Ascending aorta (tissue), 2 donors: ENCODE measurements at regions not wholly inside any gene's neighbourhood (a gene's known extent, or its start where the extent isn't known, plus 50 kb on each side); places are given as distances from the start of the nearest gene placed in this dataset.
A peak's percentile ranks its signal among the peaks of the same experiment; 100 is the strongest.

ENCODE experiments used
- DNase-seq, 2 donors: peaks; one replicate each; pipeline ENCODE4 v3.0.0-alpha.2; 2019; ENCODE audit warnings: low spot score in 2 of 2
- H3K27ac ChIP-seq, 2 donors: fragments of 200-600 bp; sonication (generic); one replicate each; pipeline ENCODE4 v1.5.1; 2016 to 2017; ENCODE audit warnings: mild to moderate bottlenecking in 1 of 2
- H3K27me3 ChIP-seq: fragments of 200-600 bp; sonication (generic); one replicate; pipeline ENCODE4 v1.5.1; 2017
- H3K36me3 ChIP-seq, 2 donors: fragments of 200-600 bp; sonication (generic); one replicate each; pipeline ENCODE4 v1.5.1; 2016
- H3K4me1 ChIP-seq, 2 donors: fragments of 200-600 bp; sonication (generic); one replicate each; pipeline ENCODE4 v1.5.1; 2016 to 2017; ENCODE audit warnings: mild to moderate bottlenecking in 1 of 2
- H3K4me3 ChIP-seq, 2 donors: fragments of 200-600 bp; sonication (generic); one replicate each; pipeline ENCODE4 v1.5.1; 2016 to 2017; ENCODE audit warnings: mild to moderate bottlenecking in 1 of 2
- H3K9me3 ChIP-seq, 2 donors: fragments of 200-600 bp; sonication (generic); one replicate each; pipeline ENCODE4 v1.5.1; 2016
- CTCF ChIP-seq, 3 experiments: fragments of 200-600 bp in 2 of 3; fragments of 450-650 bp in 1 of 3; sonication (generic) in 2 of 3; IDR thresholded peaks; one replicate each; pipeline ENCODE4 v1.5.1; 2016 to 2019; ENCODE audit warnings: antibody characterized with exemption in 3 of 3, mild to moderate bottlenecking in 1 of 3, moderate library complexity in 1 of 3
- intact Hi-C: fragments of 100-400 bp; cut with DNase I; formaldehyde crosslinking; loops from one replicate; pipeline ENCODE4 v1.15.1; 2023

- Histone ChIP-seq H3K27ac (peak overlapping the region; percentile 56 to 61), H3K9me3 (no peaks in the 10 kb centered on the region), H3K4me3 (no peak overlapping the region), H3K36me3 (no peaks in the 10 kb centered on the region), H3K4me1 (no peaks in the 10 kb centered on the region), H3K27me3 (no peaks in the 10 kb centered on the region)
- DNase-seq, result no peak
- TF ChIP-seq CTCF (IDR thresholded peaks at IDR 0.05), result no peak
- intact Hi-C loops, result no loop called here
Observed at GRCh38 chr9:108709126-108709525, 146.7 kb downstream of the ACTL7B start.

DNA sequence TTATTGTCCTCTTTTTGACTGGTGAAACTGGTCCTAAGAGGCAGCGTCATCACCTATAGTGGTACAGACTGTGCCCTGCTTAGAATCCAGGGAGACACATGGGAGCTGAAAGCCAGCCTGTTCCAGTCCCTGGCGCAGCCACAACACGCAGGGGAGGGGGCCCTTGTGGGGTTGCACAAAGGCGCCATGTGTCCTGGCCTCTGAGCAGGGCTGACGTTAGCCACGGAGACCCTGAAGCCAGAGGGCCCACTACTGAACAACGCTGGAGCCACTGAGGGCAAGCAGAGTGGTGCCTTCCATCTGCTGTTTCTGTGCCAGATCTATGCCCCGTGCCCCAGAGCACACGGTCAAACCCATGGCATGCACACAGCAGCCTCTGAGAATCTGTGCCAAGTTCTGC lies 147.3 kb downstream of the ACTL7B start:
- peak overlapping the region; percentile 56 to 61 for H3K27ac ChIP-seq
- no peak overlapping the region for H3K4me3 ChIP-seq
- H3K4me1 ChIP-seq, result no peaks in the 10 kb centered on the region
- TF ChIP-seq CTCF (IDR thresholded peaks at IDR 0.05), result no peak
- H3K36me3 ChIP-seq, result no peaks in the 10 kb centered on the region
- intact Hi-C loops, result no loop called here
- DNase-seq, result peak in 1 of 2 donors; percentile 66
- no peaks in the 10 kb centered on the region for H3K27me3 ChIP-seq
- no peaks in the 10 kb centered on the region for H3K9me3 ChIP-seq

GRCh38 chr9:108707120-108707519 lies 148.7 kb downstream of the ACTL7B start:
- no peaks in the 10 kb centered on the region for H3K36me3 ChIP-seq
- H3K9me3 ChIP-seq, result no peaks in the 10 kb centered on the region
- no peaks in the 10 kb centered on the region for H3K27me3 ChIP-seq
- H3K4me1 ChIP-seq, result no peaks in the 10 kb centered on the region
- no peak for TF ChIP-seq CTCF (IDR thresholded peaks at IDR 0.05)
- no peak overlapping the region for H3K27ac ChIP-seq
- no peak for DNase-seq
- H3K4me3 ChIP-seq, result no peak overlapping the region
- intact Hi-C loops, result no loop called here

- H3K27me3 ChIP-seq, result no peaks in the 10 kb centered on the region
- intact Hi-C loops, result no loop called here
- H3K27ac ChIP-seq, result no peak overlapping the region
Observed at GRCh38 chr9:108704156-108704852, 151.5 kb downstream of the ACTL7B start.

DNA sequence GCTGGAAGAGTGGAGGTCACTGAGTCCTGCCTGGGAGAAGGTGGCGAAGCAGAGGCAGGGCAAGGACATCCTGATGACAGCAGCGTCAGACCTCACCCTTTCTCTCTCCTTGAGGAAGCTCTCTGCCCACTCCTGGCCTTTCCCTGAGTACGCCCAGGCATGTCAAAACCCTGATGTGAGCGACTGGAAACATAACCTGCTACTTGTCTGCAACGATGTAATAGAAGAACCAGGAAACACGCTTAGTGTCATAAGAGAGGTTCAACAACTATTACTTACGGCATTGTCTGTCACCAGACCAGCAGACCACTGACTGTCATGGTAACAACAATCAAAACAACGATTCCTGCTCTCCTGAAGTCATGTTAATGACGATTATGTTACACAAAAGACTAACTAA lies 152.4 kb downstream of the ACTL7B start:
- no peak for TF ChIP-seq CTCF (IDR thresholded peaks at IDR 0.05)
- no peaks in the 10 kb centered on the region for H3K9me3 ChIP-seq
- H3K27ac ChIP-seq, result no peak overlapping the region
- no peak overlapping the region for H3K4me3 ChIP-seq
- no peaks in the 10 kb centered on the region for H3K36me3 ChIP-seq
- intact Hi-C loops, result no loop called here
- H3K27me3 ChIP-seq, result no peaks in the 10 kb centered on the region
- DNase-seq, result no peak
- H3K4me1 ChIP-seq, result no peaks in the 10 kb centered on the region

More at GRCh38 chr9:108704156-108704852, 151.5 kb downstream of the ACTL7B start:
- no peak overlapping the region for H3K4me3 ChIP-seq
- no peaks in the 10 kb centered on the region for H3K36me3 ChIP-seq
- DNase-seq, result no peak
- H3K9me3 ChIP-seq, result no peaks in the 10 kb centered on the region
- no peaks in the 10 kb centered on the region for H3K4me1 ChIP-seq
- no peak for TF ChIP-seq CTCF (IDR thresholded peaks at IDR 0.05)

- Histone ChIP-seq H3K36me3 (no peaks in the 10 kb centered on the region), H3K4me1 (no peaks in the 10 kb centered on the region), H3K4me3 (no peak overlapping the region), H3K27me3 (no peaks in the 10 kb centered on the region), H3K27ac (no peak overlapping the region), H3K9me3 (no peaks in the 10 kb centered on the region)
- intact Hi-C loops, result no loop called here
- no peak for DNase-seq
- no peak for TF ChIP-seq CTCF (IDR thresholded peaks at IDR 0.05)
Observed at GRCh38 chr9:108702681-108703080, 153.1 kb downstream of the ACTL7B start.
